CD4-positive, alpha-beta memory T cell (primary cell): ENCODE measurements at regions not wholly inside any gene's neighbourhood (a gene's known extent, or its start where the extent isn't known, plus 50 kb on each side); places are given as distances from the start of the nearest gene placed in this dataset.
A peak's percentile ranks its signal among the peaks of the same experiment; 100 is the strongest.

Source experiments
- CTCF ChIA-PET: fragments of 350-600 bp; sonication (Branson Sonifier 250); formaldehyde crosslinking; loops from one replicate; lab custom pipeline; 2021; ENCODE audit warnings: inconsistent platforms; ENCODE audit not compliant: partially characterized antibody; lab: Charles Lee
- POLR2A ChIA-PET: fragments of 350-600 bp; sonication (Branson Sonifier 250); formaldehyde crosslinking; loops from one replicate; lab custom pipeline; 2021; ENCODE audit not compliant: partially characterized antibody; lab: Charles Lee
- DNase-seq, 5 donors: peaks; one replicate each; pipeline versions ENCODE4 v3.0.0 to v3.0.0-alpha.2; 2020 to 2022; ENCODE audit warnings: mixed read lengths in 1 of 5
- H3K27ac ChIP-seq: one replicate; pipeline ENCODE4 v1.7.0; 2013; ENCODE audit warnings: low read depth, low read length
- H3K27me3 ChIP-seq: 2 replicates; pipeline ENCODE4 v1.7.0; 2013; ENCODE audit warnings: mild to moderate bottlenecking, low read length, moderate library complexity; ENCODE audit not compliant: insufficient read depth
- H3K36me3 ChIP-seq: 2 replicates; pipeline ENCODE4 v1.7.0; 2013; ENCODE audit warnings: mild to moderate bottlenecking, low read length, moderate library complexity; ENCODE audit not compliant: insufficient read depth
- H3K4me1 ChIP-seq: 2 replicates; pipeline ENCODE4 v1.7.0; 2013; ENCODE audit warnings: mild to moderate bottlenecking, low read length, moderate library complexity; ENCODE audit not compliant: insufficient read depth
- H3K4me3 ChIP-seq, 2 donors: one replicate each; pipeline ENCODE4 v1.7.0; 2013; ENCODE audit warnings: low read length in 2 of 2, mild to moderate bottlenecking in 1 of 2
- H3K9me3 ChIP-seq, 2 donors: one replicate each; pipeline ENCODE4 v1.7.0; 2013; ENCODE audit warnings: low read length in 2 of 2, control low read depth in 1 of 2; ENCODE audit not compliant: control insufficient read depth in 1 of 2
- H3K27ac Mint-ChIP-seq, 7 donors: one replicate each; pipeline ENCODE4 v1.8.0; 2020 to 2021; ENCODE audit warnings: mixed read lengths in 7 of 7, mild to moderate bottlenecking in 6 of 7, inconsistent platforms in 3 of 7, moderate library complexity in 3 of 7
- H3K27me3 Mint-ChIP-seq, 2 donors: one replicate each; pipeline ENCODE4 v1.8.0; 2020 to 2021; ENCODE audit warnings: mixed read lengths in 2 of 2
- H3K36me3 Mint-ChIP-seq, 2 donors: one replicate each; pipeline ENCODE4 v1.8.0; 2020 to 2021; ENCODE audit warnings: mixed read lengths in 2 of 2, inconsistent platforms in 1 of 2, mild to moderate bottlenecking in 1 of 2
- H3K4me1 Mint-ChIP-seq, 4 donors: one replicate each; pipeline ENCODE4 v1.8.0; 2020 to 2021; ENCODE audit warnings: mixed read lengths in 4 of 4, mild to moderate bottlenecking in 1 of 4
- H3K4me3 Mint-ChIP-seq, 8 donors: one replicate each; pipeline ENCODE4 v1.8.0; 2020 to 2021; ENCODE audit warnings: mixed read lengths in 8 of 8, mild to moderate bottlenecking in 7 of 8, moderate library complexity in 6 of 8, inconsistent platforms in 3 of 8
- H3K9me3 Mint-ChIP-seq, 8 donors: one replicate each; pipeline ENCODE4 v1.8.0; 2020 to 2021; ENCODE audit warnings: mixed read lengths in 8 of 8, mild to moderate bottlenecking in 5 of 8, inconsistent platforms in 3 of 8, moderate library complexity in 1 of 8
- intact Hi-C: fragments of 100-400 bp; cut with micrococcal nuclease; formaldehyde crosslinking; loops from one replicate; pipeline ENCODE4 v1.15.1; 2023

DNA sequence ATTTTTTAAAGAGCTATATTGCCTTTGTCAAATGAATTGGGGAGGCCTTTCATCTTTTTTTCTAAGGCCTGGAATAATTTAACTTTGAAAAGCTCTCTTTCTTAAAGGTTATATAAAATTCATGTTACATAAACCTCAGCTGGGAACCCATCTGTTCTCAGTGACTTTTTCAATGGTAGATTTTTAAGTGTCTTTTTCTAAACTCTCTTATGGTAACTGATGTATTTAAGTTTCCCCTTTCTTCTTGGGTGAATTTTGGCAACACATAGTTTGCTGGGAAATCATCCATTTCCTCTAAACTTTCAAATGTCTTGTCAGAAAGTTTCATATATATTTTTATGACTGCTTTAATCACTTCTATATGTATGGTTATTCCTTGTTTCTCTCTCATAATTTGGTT lies 362.2 kb upstream of the KLF6 start:
- ChIA-PET POLR2A (interaction anchor here (0.7 kb wide), 1 partner anchor 16 kb away, joined by 3 read pairs; no protein-coding TSS in a partner anchor), CTCF (no interaction called here)
- no peak overlapping the region for H3K27ac Mint-ChIP-seq
- no peaks in the 10 kb centered on the region for H3K9me3 ChIP-seq
- no peak overlapping the region for H3K4me3 Mint-ChIP-seq
- no peaks in the 10 kb centered on the region for H3K36me3 ChIP-seq
- no peak overlapping the region for H3K27ac ChIP-seq
- no peak overlapping the region for H3K4me3 ChIP-seq
- H3K27me3 ChIP-seq, result no peaks in the 10 kb centered on the region
- peaks cover 0 to 4% of the 10 kb centered on the region in 2 donors for H3K36me3 Mint-ChIP-seq
- no peaks in the 10 kb centered on the region for H3K27me3 Mint-ChIP-seq
- peaks cover 0 to 2% (median 0%) of the 10 kb centered on the region in 4 donors for H3K4me1 Mint-ChIP-seq
- DNase-seq, result no peak
- peaks cover 0 to 7% (median 1%) of the 10 kb centered on the region in 8 donors for H3K9me3 Mint-ChIP-seq
- intact Hi-C loops, result no loop called here
- no peaks in the 10 kb centered on the region for H3K4me1 ChIP-seq

DNA sequence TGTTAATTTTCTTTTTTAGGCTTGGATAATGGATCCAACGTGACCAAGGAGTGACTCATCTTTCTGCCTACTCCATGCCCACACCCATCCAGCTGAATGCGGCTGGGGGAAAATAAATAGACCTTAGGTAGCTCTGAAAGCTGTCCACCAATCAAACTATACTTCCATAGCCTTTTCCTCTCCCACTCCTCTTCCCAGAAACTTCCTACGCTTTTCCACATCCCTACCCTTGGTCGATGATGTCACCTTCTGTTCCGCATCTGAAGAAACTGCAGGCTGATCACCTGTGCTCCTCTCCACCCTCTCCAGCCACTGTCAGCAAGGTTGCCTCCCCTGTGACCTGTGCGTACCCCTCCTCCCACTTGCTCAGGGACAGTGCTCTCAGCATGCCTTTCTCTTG lies 359.8 kb upstream of the KLF6 start:
- no peak overlapping the region for H3K4me3 Mint-ChIP-seq
- Histone ChIP-seq H3K9me3 (peaks cover 0 to 3% of the 10 kb centered on the region in 2 donors), H3K27ac (no peak overlapping the region), H3K4me1 (no peaks in the 10 kb centered on the region), H3K36me3 (no peaks in the 10 kb centered on the region), H3K27me3 (no peaks in the 10 kb centered on the region), H3K4me3 (no peak overlapping the region)
- H3K27me3 Mint-ChIP-seq, result no peaks in the 10 kb centered on the region
- POLR2A ChIA-PET, result no interaction called here
- intact Hi-C loops, result no loop called here
- DNase-seq, result no peak
- CTCF ChIA-PET, result no interaction called here
- H3K4me1 Mint-ChIP-seq, result no peaks in the 10 kb centered on the region
- peaks cover 6 to 15% of the 10 kb centered on the region in 2 donors for H3K36me3 Mint-ChIP-seq
- peaks cover 2 to 30% (median 22%) of the 10 kb centered on the region in 8 donors for H3K9me3 Mint-ChIP-seq
- no peak overlapping the region for H3K27ac Mint-ChIP-seq

DNA sequence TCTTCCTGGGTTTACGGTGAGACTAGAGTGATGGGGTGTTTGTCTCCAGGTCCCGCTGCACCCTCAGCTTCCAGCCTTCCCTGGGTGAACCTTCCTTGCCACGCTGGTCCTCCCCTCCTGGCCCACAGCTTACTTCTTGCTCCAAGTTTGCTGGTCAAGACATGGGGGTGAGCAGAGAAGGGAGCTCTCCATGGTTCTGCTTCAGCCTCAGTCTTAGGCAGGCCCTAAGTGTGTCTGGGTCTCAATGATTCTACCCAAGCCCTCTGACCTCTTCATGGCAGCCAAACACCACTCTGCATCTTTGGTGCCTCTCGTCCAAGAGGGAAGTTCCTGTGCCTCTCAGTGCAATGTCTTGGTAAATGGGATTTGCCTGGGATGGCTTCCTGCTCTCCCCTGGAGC lies 356.5 kb upstream of the KLF6 start:
- CTCF ChIA-PET, result no interaction called here
- peaks cover 6 to 17% of the 10 kb centered on the region in 2 donors for H3K36me3 Mint-ChIP-seq

DNA sequence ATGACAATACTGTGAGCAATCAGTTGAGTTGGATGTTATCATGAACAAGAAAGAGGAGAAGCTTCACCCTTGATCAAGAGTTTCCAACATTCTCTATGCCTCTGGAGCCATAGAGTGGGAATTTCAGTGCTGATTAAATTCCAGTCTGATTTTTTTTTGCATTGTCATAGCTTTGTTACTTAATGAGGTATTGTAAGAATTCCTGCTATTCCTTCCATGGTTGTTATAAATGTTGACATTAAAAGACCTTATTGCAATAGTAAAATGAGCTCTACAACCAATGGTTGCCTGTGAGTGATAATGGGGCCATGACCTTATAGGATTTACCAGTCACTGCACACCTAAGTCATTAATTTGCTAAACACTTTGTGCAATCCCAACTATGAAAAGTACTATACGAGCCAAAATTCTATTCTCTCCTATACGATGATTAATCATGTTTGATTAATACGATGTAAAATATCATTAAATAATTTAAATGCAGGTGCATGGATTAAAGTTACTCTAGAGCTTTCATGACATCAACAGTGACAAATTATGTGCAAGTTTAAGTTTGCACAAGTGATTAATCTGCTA lies 353.2 kb upstream of the KLF6 start:
- Histone ChIP-seq H3K27ac (no peak overlapping the region), H3K36me3 (no peaks in the 10 kb centered on the region), H3K4me3 (no peak overlapping the region), H3K9me3 (peaks cover 0 to 7% of the 10 kb centered on the region in 2 donors), H3K4me1 (peaks cover 7% of the 10 kb centered on the region), H3K27me3 (no peaks in the 10 kb centered on the region)
- Mint-ChIP-seq H3K4me1 (peaks cover 16 to 24% (median 18%) of the 10 kb centered on the region in 4 donors), H3K27ac (no peak overlapping the region), H3K27me3 (no peaks in the 10 kb centered on the region), H3K9me3 (peaks cover 2 to 37% (median 29%) of the 10 kb centered on the region in 8 donors), H3K36me3 (peaks cover 6 to 17% of the 10 kb centered on the region in 2 donors), H3K4me3 (no peak overlapping the region)
- intact Hi-C loops, result no loop called here
- ChIA-PET POLR2A (interaction anchor here (0.5 to 2.2 kb wide), 2 partner anchors 10 to 376 kb away, joined by 3 to 5 read pairs; no protein-coding TSS in a partner anchor), CTCF (no interaction called here)
- no peak for DNase-seq

More for the DNA sequence above, 356.5 kb upstream of the KLF6 start:
- no peaks in the 10 kb centered on the region for H3K36me3 ChIP-seq
- Mint-ChIP-seq H3K4me1 (peaks cover 0 to 3% (median under 1%) of the 10 kb centered on the region in 4 donors), H3K9me3 (peaks cover 2 to 37% (median 29%) of the 10 kb centered on the region in 8 donors), H3K27me3 (no peaks in the 10 kb centered on the region), H3K27ac (peak overlapping the region in 2 of 7 donors; percentile 4 to 26), H3K4me3 (no peak overlapping the region)
- H3K4me3 ChIP-seq, result no peak overlapping the region
- DNase-seq, result no peak
- peaks cover 0 to 7% of the 10 kb centered on the region in 2 donors for H3K9me3 ChIP-seq
- no peak overlapping the region for H3K27ac ChIP-seq
- intact Hi-C loops, result no loop called here
- peaks cover under 1% of the 10 kb centered on the region for H3K4me1 ChIP-seq
- no peaks in the 10 kb centered on the region for H3K27me3 ChIP-seq
- POLR2A ChIA-PET, result interaction anchor here (1.3 kb wide), 1 partner anchor 14 kb away, joined by 4 read pairs; no protein-coding TSS in a partner anchor

DNA sequence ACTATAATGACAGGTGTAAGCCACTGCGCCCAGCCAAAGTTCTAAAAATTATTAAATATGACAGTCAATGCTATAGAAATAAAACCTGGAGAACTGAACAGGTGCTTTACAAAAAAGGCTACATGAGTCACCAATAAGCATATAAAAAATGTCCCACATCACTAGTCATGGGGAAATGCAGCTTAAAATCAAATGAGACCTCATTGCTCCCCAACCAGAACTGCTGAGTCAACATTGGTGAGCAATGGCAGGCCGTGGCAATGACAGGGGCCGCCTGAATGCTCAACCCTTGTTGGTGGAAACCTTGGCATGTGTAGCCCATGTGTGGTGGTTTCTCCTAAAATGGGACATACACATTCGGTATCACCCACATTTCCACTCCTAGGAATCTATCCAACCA lies 352.3 kb upstream of the KLF6 start:
- no peak overlapping the region for H3K27ac Mint-ChIP-seq
- ChIA-PET POLR2A (no interaction called here), CTCF (no interaction called here)
- no peak for DNase-seq
- no peak overlapping the region for H3K27ac ChIP-seq
- intact Hi-C loops, result no loop called here
- no peaks in the 10 kb centered on the region for H3K27me3 ChIP-seq
- H3K4me1 Mint-ChIP-seq, result peaks cover 18 to 24% (median 20%) of the 10 kb centered on the region in 4 donors
- H3K27me3 Mint-ChIP-seq, result no peaks in the 10 kb centered on the region
- H3K9me3 ChIP-seq, result peaks cover 0 to 7% of the 10 kb centered on the region in 2 donors
- H3K4me1 ChIP-seq, result peaks cover 13% of the 10 kb centered on the region
- H3K4me3 Mint-ChIP-seq, result no peak overlapping the region
- H3K36me3 ChIP-seq, result no peaks in the 10 kb centered on the region
- peaks cover 2 to 35% (median 26%) of the 10 kb centered on the region in 8 donors for H3K9me3 Mint-ChIP-seq
- H3K36me3 Mint-ChIP-seq, result peaks cover 6 to 17% of the 10 kb centered on the region in 2 donors
- H3K4me3 ChIP-seq, result no peak overlapping the region

DNA sequence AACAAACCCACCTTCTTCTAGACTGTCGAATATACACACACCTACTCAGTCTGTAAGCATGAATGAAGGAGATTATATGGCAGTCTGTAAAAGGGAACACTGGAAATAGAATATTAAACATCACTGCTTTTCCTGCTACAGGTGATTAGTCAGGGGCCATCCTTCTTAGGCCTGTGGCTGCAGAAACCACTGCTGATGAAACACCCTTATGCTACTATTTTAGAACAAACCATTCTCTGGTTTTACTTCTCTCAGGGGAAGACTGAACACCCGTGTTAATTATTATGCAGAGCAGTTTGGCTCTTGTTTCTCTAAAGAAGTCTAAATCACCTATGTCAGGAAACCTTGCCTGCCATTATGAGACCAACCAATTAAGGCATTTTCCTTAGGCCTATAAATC lies 351.1 kb upstream of the KLF6 start:
- no peak for DNase-seq
- Mint-ChIP-seq H3K36me3 (peaks cover 3 to 14% of the 10 kb centered on the region in 2 donors), H3K27ac (peak overlapping the region in 1 of 7 donors; percentile 17), H3K27me3 (no peaks in the 10 kb centered on the region), H3K4me1 (peaks cover 18 to 24% (median 20%) of the 10 kb centered on the region in 4 donors), H3K4me3 (no peak overlapping the region), H3K9me3 (peaks cover 2 to 24% (median 17%) of the 10 kb centered on the region in 8 donors)
- intact Hi-C loops, result no loop called here
- Histone ChIP-seq H3K4me1 (peaks cover 24% of the 10 kb centered on the region), H3K27ac (no peak overlapping the region), H3K4me3 (no peak overlapping the region), H3K36me3 (no peaks in the 10 kb centered on the region), H3K27me3 (no peaks in the 10 kb centered on the region), H3K9me3 (peaks cover 0 to 5% of the 10 kb centered on the region in 2 donors)
- ChIA-PET CTCF (interaction anchor here (0.6 kb wide), 1 partner anchor 670 kb away, joined by 6 read pairs; no protein-coding TSS in a partner anchor), POLR2A (interaction anchor here (0.6 kb wide), 1 partner anchor 12 kb away, joined by 3 read pairs; no protein-coding TSS in a partner anchor)

DNA sequence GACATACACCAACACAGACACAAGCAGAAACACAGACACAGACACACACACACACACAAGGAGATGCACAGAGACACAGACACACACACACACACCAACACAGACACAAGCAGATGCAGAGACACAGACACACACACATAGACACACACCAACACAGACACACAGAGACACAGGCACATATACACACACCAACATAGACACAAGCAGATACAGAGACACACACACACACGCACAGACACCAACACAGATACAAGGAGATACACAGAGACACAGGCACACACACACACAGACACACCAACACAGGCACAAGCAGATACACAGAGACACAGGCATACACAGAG lies 347.2 kb upstream of the KLF6 start:
- Mint-ChIP-seq H3K9me3 (peaks cover 0 to 3% (median 0%) of the 10 kb centered on the region in 8 donors), H3K36me3 (no peaks in the 10 kb centered on the region), H3K27me3 (no peaks in the 10 kb centered on the region), H3K27ac (no peak overlapping the region), H3K4me1 (peaks cover 24 to 41% (median 35%) of the 10 kb centered on the region in 4 donors), H3K4me3 (no peak overlapping the region)
- Histone ChIP-seq H3K27me3 (no peaks in the 10 kb centered on the region), H3K4me3 (peak overlapping the region in 1 of 2 donors; percentile 17), H3K9me3 (no peaks in the 10 kb centered on the region), H3K27ac (no peak overlapping the region), H3K36me3 (no peaks in the 10 kb centered on the region), H3K4me1 (peaks cover 59% of the 10 kb centered on the region)
- ChIA-PET POLR2A (interaction anchor here (0.7 to 5.6 kb wide), 6 partner anchors 11 to 349 kb away, joined by 3 to 55 read pairs (median 6); partner anchors contain the start of gene KLF6), CTCF (no interaction called here)
- DNase-seq, result no peak
- intact Hi-C loops, result loop anchor here (5.0 kb wide), 2 partner anchors 50 to 350 kb away; no protein-coding TSS in a partner anchor
